Neuronal stem cell (in vitro differentiated cells): ENCODE measurements at regions not wholly inside any gene's neighbourhood (a gene's known extent, or its start where the extent isn't known, plus 50 kb on each side); places are given as distances from the start of the nearest gene placed in this dataset.

ENCODE experiments used
- DNase-seq: peaks from one replicate; pipeline ENCODE4 v3.0.0-alpha.2; 2013; ENCODE audit warnings: low spot score
- H2AFZ ChIP-seq: one replicate; pipeline ENCODE4 v1.6.1; 2013; ENCODE audit warnings: mild to moderate bottlenecking, low read length, inconsistent platforms
- H2AK5ac ChIP-seq: 2 replicates; pipeline ENCODE4 v1.6.1; 2013; ENCODE audit warnings: low read depth, mild to moderate bottlenecking, inconsistent platforms, low read length, moderate library complexity, mixed read lengths
- H2BK120ac ChIP-seq: 2 replicates; pipeline ENCODE4 v1.6.1; 2013; ENCODE audit warnings: low read depth, mild to moderate bottlenecking, inconsistent platforms, low read length, moderate library complexity, mixed read lengths
- H2BK12ac ChIP-seq: one replicate; pipeline ENCODE4 v1.6.1; 2013; ENCODE audit warnings: low read length, inconsistent platforms
- H2BK15ac ChIP-seq: 2 replicates; pipeline ENCODE4 v1.6.1; 2013; ENCODE audit warnings: mild to moderate bottlenecking, low read length, inconsistent platforms, mixed read lengths
- H2BK5ac ChIP-seq: one replicate; pipeline ENCODE4 v1.6.1; 2013; ENCODE audit warnings: inconsistent platforms, mild to moderate bottlenecking, low read length, moderate library complexity
- H3K14ac ChIP-seq: one replicate; pipeline ENCODE4 v1.6.1; 2013; ENCODE audit warnings: low read length, inconsistent platforms
- H3K18ac ChIP-seq: 2 replicates; pipeline ENCODE4 v1.6.1; 2013; ENCODE audit warnings: low read length, inconsistent platforms
- H3K23ac ChIP-seq: 2 replicates; pipeline ENCODE4 v1.6.1; 2013; ENCODE audit warnings: low read depth, mild to moderate bottlenecking, mixed read lengths, low read length, inconsistent platforms; ENCODE audit not compliant: poor library complexity
- H3K27ac ChIP-seq: replicated peaks from 3 replicates; pipeline ENCODE4 v1.5.1; 2013; ENCODE audit warnings: low read length, inconsistent platforms
- H3K27me3 ChIP-seq, 3 experiments: 2 replicates each; pipeline ENCODE4 v1.6.1; 2013; ENCODE audit warnings: low read length in 3 of 3, mild to moderate bottlenecking in 2 of 3, inconsistent platforms in 1 of 3, low read depth in 1 of 3, mixed read lengths in 1 of 3, moderate library complexity in 1 of 3; ENCODE audit not compliant: control insufficient read depth in 3 of 3, insufficient read depth in 3 of 3
- H3K36me3 ChIP-seq, 2 donors: replicated peaks in 1 of 2; 2 replicates each; pipeline ENCODE4 v1.6.1; 2013; ENCODE audit warnings: low read length in 2 of 2; ENCODE audit not compliant: control insufficient read depth in 2 of 2, insufficient read depth in 2 of 2
- H3K4ac ChIP-seq: 2 replicates; pipeline ENCODE4 v1.6.1; 2013; ENCODE audit warnings: inconsistent platforms, mild to moderate bottlenecking, low read length, moderate library complexity
- H3K4me1 ChIP-seq, 2 donors: 1 replicate in 1 of 2; 2 replicates in 1 of 2; pipeline ENCODE4 v1.6.1; 2013; ENCODE audit warnings: low read length in 2 of 2, low read depth in 1 of 2; ENCODE audit not compliant: control insufficient read depth in 2 of 2, insufficient read depth in 1 of 2
- H3K4me2 ChIP-seq: one replicate; pipeline ENCODE4 v1.6.1; 2013; ENCODE audit warnings: mild to moderate bottlenecking, low read length, inconsistent platforms; ENCODE audit not compliant: insufficient read depth, poor library complexity, severe bottlenecking
- H3K4me3 ChIP-seq, 2 donors: 2 replicates each; pipeline ENCODE4 v1.5.1; 2013; ENCODE audit warnings: low read length in 2 of 2, mild to moderate bottlenecking in 2 of 2, inconsistent platforms in 1 of 2, moderate library complexity in 1 of 2
- H3K79me1 ChIP-seq: one replicate; pipeline ENCODE4 v1.6.1; 2013; ENCODE audit warnings: low read depth, mild to moderate bottlenecking, inconsistent platforms, low read length, moderate library complexity
- H3K9ac ChIP-seq: one replicate; pipeline ENCODE4 v1.6.1; 2013; ENCODE audit warnings: mild to moderate bottlenecking, low read depth, low read length, inconsistent platforms; ENCODE audit not compliant: poor library complexity
- H3K9me3 ChIP-seq, 2 donors: replicated peaks in 1 of 2; 2 replicates each; pipeline versions ENCODE3 to v1.6.1; 2013; ENCODE audit warnings: low read length in 2 of 2, mild to moderate bottlenecking in 2 of 2, inconsistent platforms in 1 of 2, low read depth in 1 of 2, mixed read lengths in 1 of 2, moderate library complexity in 1 of 2; ENCODE audit not compliant: control insufficient read depth in 2 of 2, insufficient read depth in 1 of 2
- H4K8ac ChIP-seq: one replicate; pipeline ENCODE4 v1.6.1; 2013; ENCODE audit warnings: low read depth, mild to moderate bottlenecking, inconsistent platforms, low read length, moderate library complexity
- H4K91ac ChIP-seq: one replicate; pipeline ENCODE4 v1.6.1; 2013; ENCODE audit warnings: low read length, low read depth, mild to moderate bottlenecking, inconsistent platforms; ENCODE audit not compliant: poor library complexity
- WGBS, 2 donors: extraction: QIAGEN DNeasy Blood & Tissue Kit; methylation state at CpG; one replicate each; pipeline ENCODE4 v1.1.7; 2013; ENCODE audit warnings: missing lambda C conversion rate in 2 of 2, mixed read lengths in 1 of 2; ENCODE audit not compliant: insufficient read length in 2 of 2, insufficient replicate concordance in 1 of 2; ENCODE audit errors: extremely low coverage in 2 of 2; 5-methylcytosine and 5-hydroxymethylcytosine counted together

GRCh38 chr11:97223647-97224046 is 833.8 kb downstream of the JRKL start:
- Histone ChIP-seq H3K4me1 (peaks cover 0 to 2% of the 10 kb centered on the region in 2 donors), H2BK15ac (no peak overlapping the region), H3K27ac (no peak overlapping the region), H3K9ac (no peak overlapping the region), H4K8ac (no peak overlapping the region), H3K36me3 (no peaks in the 10 kb centered on the region), H2BK5ac (no peak overlapping the region), H3K9me3 (no peaks in the 10 kb centered on the region), H3K4me2 (no peak overlapping the region), H3K18ac (no peak overlapping the region), H4K91ac (no peak overlapping the region), H3K27me3 (no peaks in the 10 kb centered on the region), H2AFZ (no peak overlapping the region), H2BK12ac (no peak overlapping the region), H3K4ac (no peak overlapping the region), H2AK5ac (no peak overlapping the region), H3K14ac (no peak overlapping the region), H3K79me1 (no peaks in the 10 kb centered on the region), H2BK120ac (no peak overlapping the region), H3K23ac (no peak overlapping the region), H3K4me3 (no peak overlapping the region)
- WGBS, 2 donors: no CpG with 5 or more reads among the region's 3 CpGs
- DNase-seq: no peak

- Histone ChIP-seq H3K14ac (no peak overlapping the region), H2BK120ac (no peak overlapping the region), H3K79me1 (no peaks in the 10 kb centered on the region), H2AFZ (no peak overlapping the region), H3K36me3 (no peaks in the 10 kb centered on the region), H3K4me3 (no peak overlapping the region), H3K18ac (no peak overlapping the region), H3K9ac (no peak overlapping the region), H3K27me3 (no peaks in the 10 kb centered on the region), H3K4me1 (peaks cover 0 to 2% of the 10 kb centered on the region in 2 donors), H2BK15ac (no peak overlapping the region), H3K4ac (no peak overlapping the region), H4K8ac (no peak overlapping the region), H2BK5ac (no peak overlapping the region), H3K23ac (no peak overlapping the region), H3K27ac (no peak overlapping the region), H4K91ac (no peak overlapping the region), H3K4me2 (no peak overlapping the region), H3K9me3 (no peaks in the 10 kb centered on the region), H2AK5ac (no peak overlapping the region), H2BK12ac (no peak overlapping the region)
- no CpG with 5 or more reads among the region's 4 CpGs for whole genome bisulfite sequencing, 2 donors
- no peak for DNase-seq
These were observed 834.6 kb downstream of the JRKL start for GRCh38 chr11:97224396-97224795.

- WGBS, 2 donors: no CpG with 5 or more reads among the region's 5 CpGs
- H3K4ac ChIP-seq: no peak overlapping the region
- H3K4me3 ChIP-seq: no peak overlapping the region
- no peak overlapping the region for H3K4me2 ChIP-seq
- no peak overlapping the region for H3K27ac ChIP-seq
- no peak overlapping the region for H4K91ac ChIP-seq
- H2BK5ac ChIP-seq: no peak overlapping the region
- no peak for DNase-seq
- no peak overlapping the region for H2AK5ac ChIP-seq
- H2BK12ac ChIP-seq: no peak overlapping the region
- H3K27me3 ChIP-seq: no peaks in the 10 kb centered on the region
- H3K9ac ChIP-seq: no peak overlapping the region
- no peak overlapping the region for H2AFZ ChIP-seq
- no peak overlapping the region for H3K18ac ChIP-seq
- no peaks in the 10 kb centered on the region for H3K36me3 ChIP-seq
- H3K4me1 ChIP-seq: peaks cover 0 to 2% of the 10 kb centered on the region in 2 donors
- no peak overlapping the region for H3K14ac ChIP-seq
- no peak overlapping the region for H4K8ac ChIP-seq
- H3K79me1 ChIP-seq: no peaks in the 10 kb centered on the region
- no peak overlapping the region for H2BK120ac ChIP-seq
- H2BK15ac ChIP-seq: no peak overlapping the region
- no peaks in the 10 kb centered on the region for H3K9me3 ChIP-seq
- H3K23ac ChIP-seq: no peak overlapping the region
These were observed 836.0 kb downstream of the JRKL start for GRCh38 chr11:97225794-97226193.

GRCh38 chr11:97229936-97230335 is 840.1 kb downstream of the JRKL start:
- Histone ChIP-seq H2AFZ (no peak overlapping the region), H2AK5ac (no peak overlapping the region), H3K4me1 (peaks cover 0 to 2% of the 10 kb centered on the region in 2 donors), H3K27ac (no peak overlapping the region), H3K4me3 (no peak overlapping the region), H3K4me2 (no peak overlapping the region), H3K9ac (no peak overlapping the region), H3K18ac (no peak overlapping the region), H2BK5ac (no peak overlapping the region), H2BK12ac (no peak overlapping the region), H3K27me3 (no peaks in the 10 kb centered on the region), H2BK15ac (no peak overlapping the region), H3K79me1 (no peaks in the 10 kb centered on the region), H4K8ac (no peak overlapping the region), H3K9me3 (no peaks in the 10 kb centered on the region), H3K23ac (no peak overlapping the region), H2BK120ac (no peak overlapping the region), H4K91ac (no peak overlapping the region), H3K36me3 (no peaks in the 10 kb centered on the region), H3K14ac (no peak overlapping the region), H3K4ac (no peak overlapping the region)
- no CpG with 5 or more reads among the region's 3 CpGs for WGBS, 2 donors
- DNase-seq: no peak
